DMS53 treated with DMSO at 0.1 percent for 48 hours (cell line): ENCODE measurements at regions not wholly inside any gene's neighbourhood (a gene's known extent, or its start where the extent isn't known, plus 50 kb on each side); places are given as distances from the start of the nearest gene placed in this dataset.
"Not testable (repeated sequence)": the region's sequence is repeated elsewhere in the genome, so short reads cannot be mapped to it uniquely, and the experiment has no call there.

Source experiments
- DNase-seq: peaks from one replicate; lab custom pipeline; 2025; ENCODE audit not compliant: unreplicated experiment; lab: John Stamatoyannopoulos, UW

DNA sequence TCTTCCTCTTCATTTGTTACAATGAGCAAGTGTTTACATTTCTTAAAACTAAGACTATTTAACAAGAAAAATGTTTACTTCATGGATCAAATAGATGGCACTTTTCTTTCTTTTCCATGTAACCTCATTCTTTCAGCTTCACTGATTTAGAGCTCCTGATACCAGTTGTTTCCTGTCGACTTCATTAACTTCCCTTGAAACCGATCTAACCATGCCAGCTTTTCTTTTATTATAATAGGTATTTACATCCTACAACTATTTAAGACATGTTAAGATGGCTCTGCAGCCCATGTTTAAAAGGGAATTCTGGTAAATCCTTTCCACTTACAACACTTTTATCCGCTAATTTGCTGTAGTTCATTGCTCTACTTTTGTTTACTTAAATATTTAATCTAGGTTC, 107.3 kb upstream of the DCN start:
- no peak for DNase-seq

DNA sequence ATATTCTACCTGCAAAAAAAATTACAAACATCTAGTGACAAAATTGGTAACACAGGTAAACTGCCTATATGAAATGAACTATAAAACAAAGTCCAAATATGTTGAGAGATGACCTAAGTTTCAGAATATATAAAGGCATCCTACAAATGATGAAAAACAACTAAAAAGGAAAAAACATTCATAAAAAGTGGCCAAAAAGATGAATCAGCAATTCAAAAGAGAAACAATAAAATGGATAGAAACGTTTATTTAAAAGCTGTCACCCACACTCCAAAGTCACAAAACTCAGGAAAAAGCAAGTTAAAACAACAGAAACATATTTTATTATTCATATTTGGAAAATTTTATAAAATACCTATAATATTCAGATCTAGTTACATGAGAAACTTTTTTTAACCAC, 106.5 kb upstream of the DCN start:
- no peak for DNase-seq

DNA sequence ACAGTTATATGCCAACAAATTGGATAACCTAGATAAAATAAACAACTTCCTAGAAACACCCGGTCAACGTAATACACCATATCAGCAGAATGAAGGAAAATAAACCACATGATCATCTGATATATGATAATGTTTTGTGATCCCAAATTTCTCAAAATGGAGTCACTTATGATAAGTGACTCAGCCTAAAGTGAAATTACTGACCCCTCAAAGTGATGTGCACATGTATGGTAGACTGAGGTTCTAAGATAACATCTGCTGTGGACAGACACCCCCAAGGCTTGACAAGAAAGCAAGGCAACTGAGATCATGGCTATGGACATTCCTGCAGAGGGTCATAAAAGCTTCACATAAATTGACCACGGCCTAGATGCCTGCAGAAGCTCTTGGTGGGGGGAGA, 105.1 kb upstream of the DCN start:
- no peak for DNase-seq

- no peak for DNase-seq
Observed at GRCh38 chr12:91278126-91278525, 95.5 kb upstream of the DCN start.

DNA sequence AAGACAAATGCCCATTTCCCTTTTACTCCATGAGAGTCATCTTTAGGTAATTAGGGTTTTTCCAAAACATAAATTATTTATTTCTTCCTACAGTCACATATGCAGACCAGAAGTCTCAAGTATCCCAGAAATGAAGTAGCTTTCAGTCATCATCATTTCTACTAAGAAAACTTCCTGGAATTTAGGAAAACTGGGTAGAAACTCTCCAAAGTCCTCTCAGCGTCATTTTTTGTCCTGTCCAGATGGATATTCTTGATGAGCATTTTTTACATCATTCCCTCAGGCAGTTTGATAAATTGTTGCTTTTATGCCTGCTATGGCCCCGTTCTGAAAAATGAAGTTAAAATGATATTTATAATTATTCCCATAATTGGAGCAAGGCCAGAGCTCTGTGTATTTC, 93.9 kb upstream of the DCN start:
- DNase-seq: no peak

GRCh38 chr12:91275321-91275720, 92.7 kb upstream of the DCN start:
- no peak for DNase-seq

GRCh38 chr12:91274916-91275315, 92.3 kb upstream of the DCN start:
- DNase-seq: no peak

- no peak for DNase-seq
Observed at GRCh38 chr12:91273560-91273959, 90.9 kb upstream of the DCN start.

- no peak for DNase-seq
Observed at GRCh38 chr12:91272461-91273063, 89.9 kb upstream of the DCN start.

DNA sequence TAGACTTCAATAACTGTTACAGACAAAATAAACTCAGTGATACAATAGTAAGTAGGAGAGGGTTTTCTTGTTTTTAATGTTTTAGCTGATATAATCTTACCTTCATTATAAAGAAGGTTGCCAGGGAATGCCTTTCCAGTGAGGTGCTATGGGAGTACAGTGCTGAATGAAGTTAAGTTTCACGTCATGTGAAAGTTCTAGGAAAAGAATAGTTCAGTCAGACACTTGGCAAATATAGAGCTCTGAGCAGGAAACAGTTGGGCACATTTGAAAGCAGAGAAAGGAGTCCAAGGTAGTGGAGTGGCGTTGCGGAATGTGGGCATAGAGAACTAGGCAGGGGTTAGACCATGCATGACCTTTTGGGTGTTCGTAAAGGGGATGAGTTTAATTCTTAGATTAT, 88.6 kb upstream of the DCN start:
- no peak for DNase-seq

GRCh38 chr12:91267039-91267438, 84.4 kb upstream of the DCN start:
- DNase-seq: no peak

DNA sequence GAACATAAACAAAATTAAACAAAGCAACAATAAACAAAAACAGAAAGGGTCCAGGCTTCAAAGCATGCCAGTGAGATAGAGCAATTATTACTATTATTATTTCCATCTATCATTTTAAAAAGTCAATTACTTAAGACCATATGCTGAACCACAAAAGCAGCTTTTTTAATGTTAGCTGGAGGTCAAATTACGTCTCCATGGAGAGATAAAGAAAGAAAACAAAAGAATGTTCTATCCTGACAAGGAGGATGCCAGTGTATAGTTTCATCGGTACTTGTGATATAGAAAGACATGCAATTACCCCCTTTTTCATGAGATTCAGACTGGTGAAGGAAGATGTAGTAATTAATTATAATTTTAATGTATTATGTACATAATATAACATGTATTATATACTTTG, 81.6 kb upstream of the DCN start:
- DNase-seq: no peak

GRCh38 chr12:91261820-91262676, 79.4 kb upstream of the DCN start:
- DNase-seq: no peak

- no peak for DNase-seq
Observed at GRCh38 chr12:91256411-91256810, 73.8 kb upstream of the DCN start.

GRCh38 chr12:91252341-91252740, 69.7 kb upstream of the DCN start:
- no peak for DNase-seq

DNA sequence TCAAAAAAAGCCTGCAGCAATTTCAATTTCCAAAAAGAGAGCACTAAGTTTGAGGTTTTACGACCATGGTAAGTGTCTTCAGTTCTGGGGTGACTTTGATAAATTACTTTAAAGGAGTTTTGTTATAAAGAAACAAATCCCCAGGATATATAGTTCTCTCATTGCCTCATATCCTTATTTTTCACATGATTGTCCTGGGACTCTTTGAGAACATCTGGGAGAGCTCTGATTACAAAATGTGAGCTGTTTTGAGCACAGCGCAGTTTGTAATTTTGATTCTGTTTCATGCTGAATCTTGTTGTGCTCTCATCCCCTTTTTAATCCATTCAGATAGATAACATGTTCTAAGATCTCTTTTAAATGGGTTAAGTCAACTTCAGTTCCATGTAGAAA, 67.7 kb upstream of the DCN start:
- DNase-seq: no peak

DNA sequence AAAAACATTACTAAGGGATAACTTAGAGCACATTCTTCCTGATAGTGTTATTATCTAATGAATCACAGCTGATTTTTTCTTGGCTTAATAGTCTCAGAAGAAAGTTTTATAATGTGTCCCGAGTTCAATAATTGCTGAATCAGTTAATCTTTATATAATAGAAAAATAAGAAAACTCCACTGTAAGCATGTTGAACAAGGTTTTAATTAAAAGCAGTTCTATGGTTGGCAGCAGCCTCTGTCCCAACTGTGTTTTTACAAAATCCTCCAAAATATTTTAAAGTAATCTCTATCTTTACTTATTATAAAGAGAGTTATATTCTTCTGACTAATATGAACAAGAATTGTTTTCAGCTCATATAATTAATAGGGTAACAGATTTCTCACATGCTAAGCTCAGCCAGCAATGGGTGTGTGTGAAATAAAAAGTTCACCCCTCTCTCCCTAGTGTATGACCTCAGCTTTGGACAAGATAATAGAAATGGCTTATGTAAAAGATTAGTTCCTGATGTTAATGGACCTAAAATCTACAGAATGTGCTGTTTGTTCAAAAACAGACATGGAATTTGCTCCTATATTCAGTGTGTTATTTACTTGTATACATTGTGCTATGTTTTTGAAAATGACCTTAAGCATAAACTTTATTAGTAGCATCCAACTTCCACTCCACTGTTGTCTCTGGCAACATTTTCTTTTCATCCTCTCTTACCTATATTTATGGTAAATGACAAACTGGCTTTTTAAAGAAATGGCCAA, 67.1 kb upstream of the DCN start:
- DNase-seq: no peak

GRCh38 chr12:91249054-91249453, 66.4 kb upstream of the DCN start:
- DNase-seq: no peak

- not testable (repeated sequence) for DNase-seq
Observed at GRCh38 chr12:91243177-91243576, 60.6 kb upstream of the DCN start.

DNA sequence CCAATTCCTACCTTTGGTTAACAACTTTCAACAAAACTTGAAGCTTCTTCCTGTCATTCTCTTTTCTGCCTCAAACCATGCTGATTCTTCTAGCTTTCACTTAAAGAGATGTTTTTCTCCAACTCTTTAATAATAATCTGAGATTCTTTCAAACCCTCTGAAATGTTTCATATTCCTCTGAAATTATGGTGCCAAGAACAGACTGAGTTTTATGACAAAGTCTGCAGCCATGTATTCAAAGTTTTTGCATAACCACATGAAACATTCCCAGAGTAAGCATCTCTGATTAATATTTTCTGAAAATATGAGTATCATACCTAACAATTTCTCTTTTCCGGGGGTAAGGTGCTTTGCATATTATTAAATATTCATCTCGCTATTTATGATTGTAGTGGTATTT, 59.1 kb upstream of the DCN start:
- DNase-seq: no peak

- no peak for DNase-seq
Observed at GRCh38 chr12:91240386-91241095, 57.9 kb upstream of the DCN start.
